GM23248 (cell line): ENCODE measurements at regions not wholly inside any gene's neighbourhood (a gene's known extent, or its start where the extent isn't known, plus 50 kb on each side); places are given as distances from the start of the nearest gene placed in this dataset.
"Not testable (repeated sequence)": the region's sequence is repeated elsewhere in the genome, so short reads cannot be mapped to it uniquely, and the experiment has no call there.

ENCODE experiments used
- DNase-seq: peaks from one replicate; pipeline ENCODE4 v3.0.0-alpha.2; 2015
- H2AFZ ChIP-seq: fragments of 200-600 bp; sonication (generic); 2 replicates; pipeline ENCODE4 v1.6.1; 2016; ENCODE audit warnings: antibody characterized with exemption
- H3F3A ChIP-seq: fragments of 200-600 bp; sonication (generic); 2 replicates; pipeline ENCODE4 v1.6.1; 2016; ENCODE audit warnings: mild to moderate bottlenecking, antibody characterized with exemption, mixed run types; ENCODE audit not compliant: insufficient read depth
- H3K27ac ChIP-seq: fragments of 200-600 bp; sonication (generic); 2 replicates; pipeline ENCODE4 v1.5.1; 2016; ENCODE audit warnings: mild to moderate bottlenecking
- H3K27me3 ChIP-seq: fragments of 200-600 bp; sonication (generic); replicated peaks from 2 replicates; pipeline ENCODE4 v1.6.1; 2016; ENCODE audit warnings: mild to moderate bottlenecking; ENCODE audit not compliant: insufficient read depth
- H3K36me3 ChIP-seq: fragments of 200-600 bp; sonication (generic); 2 replicates; pipeline ENCODE4 v1.6.1; 2016; ENCODE audit warnings: low read depth, mild to moderate bottlenecking
- H3K4me1 ChIP-seq: fragments of 200-600 bp; sonication (generic); 2 replicates; pipeline ENCODE4 v1.6.1; 2016; ENCODE audit warnings: mild to moderate bottlenecking; ENCODE audit not compliant: insufficient read depth
- H3K4me2 ChIP-seq: fragments of 200-600 bp; sonication (generic); one replicate; pipeline ENCODE4 v1.6.1; 2016; ENCODE audit warnings: mild to moderate bottlenecking; ENCODE audit not compliant: unreplicated experiment
- H3K4me3 ChIP-seq: fragments of 200-600 bp; sonication (generic); 2 replicates; pipeline ENCODE4 v1.5.1; 2016; ENCODE audit warnings: mild to moderate bottlenecking
- H3K79me2 ChIP-seq: fragments of 200-600 bp; sonication (generic); 2 replicates; pipeline ENCODE4 v1.6.1; 2016; ENCODE audit warnings: mild to moderate bottlenecking; ENCODE audit not compliant: insufficient read depth
- H3K9ac ChIP-seq: fragments of 200-600 bp; sonication (generic); 2 replicates; pipeline ENCODE4 v1.6.1; 2016; ENCODE audit warnings: mild to moderate bottlenecking
- H3K9me2 ChIP-seq: fragments of 200-600 bp; sonication (generic); 2 replicates; pipeline ENCODE4 v1.6.1; 2016; ENCODE audit warnings: mixed run types, mild to moderate bottlenecking, moderate library complexity; ENCODE audit not compliant: insufficient read depth
- H3K9me3 ChIP-seq: fragments of 200-600 bp; sonication (generic); one replicate; pipeline ENCODE4 v1.6.1; 2017; ENCODE audit warnings: low read depth
- H4K20me1 ChIP-seq: fragments of 200-600 bp; sonication (generic); 2 replicates; pipeline ENCODE4 v1.6.0; 2016; ENCODE audit not compliant: insufficient read depth
- EZH2 ChIP-seq: fragments of 200-600 bp; sonication (generic); IDR thresholded peaks from 2 replicates; pipeline ENCODE4 v1.6.1; 2018; ENCODE audit warnings: antibody characterized with exemption, mild to moderate bottlenecking; ENCODE audit not compliant: insufficient read depth, poor library complexity, severe bottlenecking
- EZH2phosphoT487 ChIP-seq: fragments of 200-600 bp; sonication (generic); IDR thresholded peaks from 2 replicates; pipeline ENCODE4 v1.6.1; 2018; ENCODE audit warnings: antibody characterized with exemption, moderate library complexity, mild to moderate bottlenecking, low read depth; ENCODE audit not compliant: insufficient read depth
- WGBS, 2 experiments: methylation state at CpG; one replicate each; pipeline ENCODE4 v1.1.6; 2015 to 2017; ENCODE audit warnings: low lambda C conversion rate in 2 of 2, low coverage in 1 of 2; ENCODE audit errors: missing lambda C conversion rate in 2 of 2; 5-methylcytosine and 5-hydroxymethylcytosine counted together
- in situ Hi-C: fragments of 300-500 bp; cut with MboI; formaldehyde crosslinking; loops from 2 replicates; pipeline ENCODE4 v1.15.0; 2020

GRCh38 chr17:21505819-21506815 is 130.0 kb downstream of the KCNJ12 start:
- H3K4me2 ChIP-seq: no peak overlapping the region
- no peak overlapping the region for H3K9ac ChIP-seq
- in situ Hi-C loops: no loop called here
- H3K9me2 ChIP-seq: no peaks in the 10 kb centered on the region
- no peaks in the 10 kb centered on the region for H4K20me1 ChIP-seq
- H2AFZ ChIP-seq: no peak overlapping the region
- H3K36me3 ChIP-seq: no peaks in the 10 kb centered on the region
- peaks cover 33% of the 10 kb centered on the region for H3K27me3 ChIP-seq
- WGBS, 2 experiments: 79% methylated on average over 23 to 37 of the region's 37 CpGs
- no peak overlapping the region for H3K4me3 ChIP-seq
- no peak for TF ChIP-seq EZH2
- TF ChIP-seq EZH2phosphoT487: no peak
- no peaks in the 10 kb centered on the region for H3F3A ChIP-seq
- no peaks in the 10 kb centered on the region for H3K79me2 ChIP-seq
- no peak for DNase-seq
- no peaks in the 10 kb centered on the region for H3K4me1 ChIP-seq
- H3K9me3 ChIP-seq: no peaks in the 10 kb centered on the region
- H3K27ac ChIP-seq: no peak overlapping the region

- H3K79me2 ChIP-seq, H3K4me2 ChIP-seq, DNase-seq, H3K4me1 ChIP-seq, H3K4me3 ChIP-seq, H4K20me1 ChIP-seq, H3K27ac ChIP-seq, H3K9ac ChIP-seq, H2AFZ ChIP-seq, H3K9me2 ChIP-seq, H3K36me3 ChIP-seq, H3F3A ChIP-seq, H3K9me3 ChIP-seq, in situ Hi-C loops: not testable (repeated sequence)
- peaks cover 32% of the 10 kb centered on the region for H3K27me3 ChIP-seq
- 89 to 95% methylated on average over 4 of the region's 4 CpGs for WGBS, 2 experiments
Measured at GRCh38 chr17:21507806-21508205, 131.6 kb downstream of the KCNJ12 start.

- no peaks in the 10 kb centered on the region for H3K36me3 ChIP-seq
- no peaks in the 10 kb centered on the region for H3K9me3 ChIP-seq
- H3K9me2 ChIP-seq: no peaks in the 10 kb centered on the region
- TF ChIP-seq EZH2 (no peak), EZH2phosphoT487 (no peak)
- H3K79me2 ChIP-seq: no peaks in the 10 kb centered on the region
- H3K4me2 ChIP-seq: no peak overlapping the region
- no peak for DNase-seq
- H2AFZ ChIP-seq: no peak overlapping the region
- H3K27me3 ChIP-seq: peaks cover 32% of the 10 kb centered on the region
- no peak overlapping the region for H3K4me3 ChIP-seq
- H3K27ac ChIP-seq: no peak overlapping the region
- WGBS, 2 experiments: 93 to 100% methylated on average over 2 of the region's 2 CpGs
- H3K9ac ChIP-seq: no peak overlapping the region
- no peaks in the 10 kb centered on the region for H4K20me1 ChIP-seq
- in situ Hi-C loops: no loop called here
- no peaks in the 10 kb centered on the region for H3K4me1 ChIP-seq
- H3F3A ChIP-seq: no peaks in the 10 kb centered on the region
Measured at GRCh38 chr17:21508211-21508610, 132.1 kb downstream of the KCNJ12 start.

- H3K4me1 ChIP-seq, H3F3A ChIP-seq, DNase-seq, H2AFZ ChIP-seq, H3K27ac ChIP-seq, H3K4me2 ChIP-seq, H4K20me1 ChIP-seq, H3K9me3 ChIP-seq, in situ Hi-C loops, H3K9ac ChIP-seq, H3K36me3 ChIP-seq, H3K79me2 ChIP-seq, H3K4me3 ChIP-seq, H3K9me2 ChIP-seq: not testable (repeated sequence)
- H3K27me3 ChIP-seq: peaks cover 26% of the 10 kb centered on the region
- 95 to 100% methylated on average over 1 of the region's 1 CpG for WGBS, 2 experiments
Measured at GRCh38 chr17:21509356-21509755, 133.2 kb downstream of the KCNJ12 start.
